MM.1S (cell line): ENCODE measurements at regions not wholly inside any gene's neighbourhood (a gene's known extent, or its start where the extent isn't known, plus 50 kb on each side); places are given as distances from the start of the nearest gene placed in this dataset.

Experiments
- DNase-seq: peaks from one replicate; pipeline ENCODE4 v3.0.0-alpha.2; 2015
- H2AFZ ChIP-seq: fragments of 300-600 bp; sonication (generic); 2 replicates; pipeline ENCODE4 v1.6.0; 2016; ENCODE audit warnings: antibody characterized with exemption, low read length
- H3F3A ChIP-seq: fragments of 300-600 bp; sonication (generic); 2 replicates; pipeline ENCODE4 v1.6.1; 2016; ENCODE audit warnings: mild to moderate bottlenecking, antibody characterized with exemption, low read length, moderate library complexity, mixed read lengths; ENCODE audit not compliant: insufficient read depth
- H3K27ac ChIP-seq: fragments of 300-600 bp; sonication (generic); 2 replicates; pipeline ENCODE4 v1.5.1; 2016; ENCODE audit warnings: mild to moderate bottlenecking, low read length
- H3K27me3 ChIP-seq: fragments of 300-600 bp; sonication (generic); replicated peaks from 2 replicates; pipeline ENCODE4 v1.6.0; 2016; ENCODE audit warnings: low read length; ENCODE audit not compliant: insufficient read depth
- H3K36me3 ChIP-seq: fragments of 300-600 bp; sonication (generic); replicated peaks from 2 replicates; pipeline ENCODE4 v1.6.1; 2016; ENCODE audit warnings: mild to moderate bottlenecking, low read length, mixed read lengths; ENCODE audit not compliant: insufficient read depth
- H3K4me1 ChIP-seq: fragments of 300-600 bp; sonication (generic); 2 replicates; pipeline ENCODE4 v1.6.1; 2016; ENCODE audit warnings: low read length, mixed read lengths
- H3K4me2 ChIP-seq: fragments of 300-600 bp; sonication (generic); 2 replicates; pipeline ENCODE4 v1.6.0; 2016; ENCODE audit warnings: low read depth, low read length
- H3K4me3 ChIP-seq: fragments of 300-600 bp; sonication (generic); 2 replicates; pipeline ENCODE4 v1.5.1; 2016; ENCODE audit warnings: low read length, mixed read lengths
- H3K79me2 ChIP-seq: fragments of 300-600 bp; sonication (generic); 2 replicates; pipeline ENCODE4 v1.6.1; 2016; ENCODE audit warnings: mixed run types, low read length, mixed read lengths
- H3K9ac ChIP-seq: fragments of 300-600 bp; sonication (generic); 2 replicates; pipeline ENCODE4 v1.6.1; 2016; ENCODE audit warnings: low read length, mixed read lengths
- H3K9me2 ChIP-seq: fragments of 300-600 bp; sonication (generic); replicated peaks from 2 replicates; pipeline ENCODE4 v1.6.1; 2016; ENCODE audit warnings: mild to moderate bottlenecking, low read length, mixed read lengths; ENCODE audit not compliant: insufficient read depth
- H3K9me3 ChIP-seq: fragments of 300-600 bp; sonication (generic); replicated peaks from 2 replicates; pipeline ENCODE4 v1.6.1; 2016; ENCODE audit warnings: mild to moderate bottlenecking, low read length, mixed read lengths; ENCODE audit not compliant: insufficient read depth
- H4K20me1 ChIP-seq: fragments of 300-600 bp; sonication (generic); 2 replicates; pipeline ENCODE4 v1.6.1; 2016; ENCODE audit warnings: mild to moderate bottlenecking, low read length, moderate library complexity, mixed read lengths; ENCODE audit not compliant: insufficient read depth
- EZH2 ChIP-seq: fragments of 300-600 bp; sonication (generic); optimal IDR thresholded peaks from 2 replicates; pipeline ENCODE3; 2017; ENCODE audit warnings: low read depth, mild to moderate bottlenecking, antibody characterized with exemption, low read length, mixed read lengths
- EZH2phosphoT487 ChIP-seq: fragments of 300-600 bp; sonication (generic); IDR thresholded peaks from 2 replicates; pipeline ENCODE4 v1.6.1; 2018; ENCODE audit warnings: antibody characterized with exemption, low read length
- TF ChIP-seq, protein P1 (sequence below): fragments of 300-600 bp; sonication (generic); IDR thresholded peaks from 2 replicates; pipeline ENCODE4 v1.5.1; 2016; ENCODE audit warnings: antibody characterized with exemption, low read length, mixed read lengths

DNA sequence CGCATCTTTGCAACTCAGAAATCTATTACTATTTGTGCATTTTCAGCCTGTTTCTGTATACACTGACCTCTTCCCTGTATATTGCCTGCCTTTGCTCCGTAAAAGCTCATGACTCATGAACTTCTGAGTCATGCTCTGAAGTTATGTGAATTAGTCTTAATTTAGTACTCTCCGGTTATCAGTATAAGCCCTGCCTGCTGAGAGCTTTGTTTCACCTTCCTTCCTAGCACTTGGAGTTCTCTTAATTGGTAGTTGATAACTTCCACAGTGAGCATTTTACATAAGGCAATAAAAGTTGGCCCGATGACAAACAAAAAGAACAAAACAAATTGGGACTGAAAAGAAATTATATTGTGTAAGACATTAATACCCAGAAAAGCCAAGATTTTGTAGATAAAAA is 231.4 kb downstream of the GJA1 start:
- H3K4me1 ChIP-seq, result no peaks in the 10 kb centered on the region
- no peak overlapping the region for H3K4me2 ChIP-seq
- H3K27ac ChIP-seq, result no peak overlapping the region
- H3K4me3 ChIP-seq, result no peak overlapping the region
- H3K9me3 ChIP-seq, result no peaks in the 10 kb centered on the region
- no peaks in the 10 kb centered on the region for H3F3A ChIP-seq
- no peak for DNase-seq
- no peak overlapping the region for H3K9ac ChIP-seq
- no peaks in the 10 kb centered on the region for H3K9me2 ChIP-seq
- no peaks in the 10 kb centered on the region for H3K79me2 ChIP-seq
- no peak overlapping the region for H2AFZ ChIP-seq
- H4K20me1 ChIP-seq, result no peaks in the 10 kb centered on the region
- no peaks in the 10 kb centered on the region for H3K36me3 ChIP-seq
- TF ChIP-seq, protein P1, sequence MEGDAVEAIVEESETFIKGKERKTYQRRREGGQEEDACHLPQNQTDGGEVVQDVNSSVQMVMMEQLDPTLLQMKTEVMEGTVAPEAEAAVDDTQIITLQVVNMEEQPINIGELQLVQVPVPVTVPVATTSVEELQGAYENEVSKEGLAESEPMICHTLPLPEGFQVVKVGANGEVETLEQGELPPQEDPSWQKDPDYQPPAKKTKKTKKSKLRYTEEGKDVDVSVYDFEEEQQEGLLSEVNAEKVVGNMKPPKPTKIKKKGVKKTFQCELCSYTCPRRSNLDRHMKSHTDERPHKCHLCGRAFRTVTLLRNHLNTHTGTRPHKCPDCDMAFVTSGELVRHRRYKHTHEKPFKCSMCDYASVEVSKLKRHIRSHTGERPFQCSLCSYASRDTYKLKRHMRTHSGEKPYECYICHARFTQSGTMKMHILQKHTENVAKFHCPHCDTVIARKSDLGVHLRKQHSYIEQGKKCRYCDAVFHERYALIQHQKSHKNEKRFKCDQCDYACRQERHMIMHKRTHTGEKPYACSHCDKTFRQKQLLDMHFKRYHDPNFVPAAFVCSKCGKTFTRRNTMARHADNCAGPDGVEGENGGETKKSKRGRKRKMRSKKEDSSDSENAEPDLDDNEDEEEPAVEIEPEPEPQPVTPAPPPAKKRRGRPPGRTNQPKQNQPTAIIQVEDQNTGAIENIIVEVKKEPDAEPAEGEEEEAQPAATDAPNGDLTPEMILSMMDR, result no peak
- no peak for TF ChIP-seq EZH2phosphoT487
- TF ChIP-seq EZH2, result no peak
- H3K27me3 ChIP-seq, result no peaks in the 10 kb centered on the region

DNA sequence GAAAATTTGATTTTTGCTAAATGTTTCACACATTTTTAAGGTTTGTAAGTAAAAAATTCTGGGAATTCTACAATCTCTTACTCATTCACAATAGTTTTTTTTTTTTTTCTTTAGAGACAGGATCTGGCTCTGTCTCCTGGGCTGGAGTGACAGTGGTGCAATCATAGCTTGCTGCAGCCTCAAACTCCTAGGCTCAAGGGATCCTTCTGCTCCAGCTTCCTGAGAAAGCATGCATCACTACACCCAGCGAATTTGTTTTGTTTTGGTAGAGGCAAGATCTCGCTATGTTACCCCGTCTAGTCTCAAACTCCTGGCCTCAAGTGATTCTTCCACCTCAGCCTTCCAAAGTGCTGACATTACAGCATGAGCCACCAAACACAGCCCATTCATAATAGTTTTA is 232.8 kb downstream of the GJA1 start:
- no peaks in the 10 kb centered on the region for H3K79me2 ChIP-seq
- H3K9ac ChIP-seq, result no peak overlapping the region
- H3K27ac ChIP-seq, result no peak overlapping the region
- H3K4me1 ChIP-seq, result no peaks in the 10 kb centered on the region
- no peaks in the 10 kb centered on the region for H4K20me1 ChIP-seq
- no peak overlapping the region for H2AFZ ChIP-seq
- H3F3A ChIP-seq, result no peaks in the 10 kb centered on the region
- H3K4me2 ChIP-seq, result no peak overlapping the region
- H3K27me3 ChIP-seq, result no peaks in the 10 kb centered on the region
- H3K9me2 ChIP-seq, result no peaks in the 10 kb centered on the region
- no peak for TF ChIP-seq EZH2
- TF ChIP-seq, protein P1, result no peak
- no peak for TF ChIP-seq EZH2phosphoT487
- H3K36me3 ChIP-seq, result no peaks in the 10 kb centered on the region
- no peak overlapping the region for H3K4me3 ChIP-seq
- DNase-seq, result no peak
- no peaks in the 10 kb centered on the region for H3K9me3 ChIP-seq

DNA sequence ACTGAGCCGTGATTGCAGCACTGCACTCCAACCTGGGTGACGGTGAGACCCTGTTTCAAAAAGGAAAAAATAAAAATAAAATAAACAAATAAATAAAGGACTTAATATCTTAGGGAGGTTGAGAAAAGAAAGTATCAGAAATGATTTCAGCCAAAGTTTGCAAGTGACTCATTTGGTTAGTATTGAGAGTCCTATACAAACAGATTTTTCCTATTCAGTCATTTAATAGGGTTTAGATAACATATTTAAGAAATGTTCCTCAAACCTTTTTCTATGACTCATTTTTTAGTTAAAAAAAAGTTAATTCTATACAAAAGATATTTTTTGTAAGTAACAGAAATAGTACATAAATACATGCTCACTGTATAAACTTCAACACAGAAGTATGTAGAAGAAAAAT is 235.1 kb downstream of the GJA1 start:
- Histone ChIP-seq H3F3A (no peaks in the 10 kb centered on the region), H3K9me3 (no peaks in the 10 kb centered on the region), H3K4me1 (no peaks in the 10 kb centered on the region), H4K20me1 (no peaks in the 10 kb centered on the region), H3K79me2 (no peaks in the 10 kb centered on the region), H3K27me3 (no peaks in the 10 kb centered on the region), H3K4me3 (no peak overlapping the region), H3K9me2 (no peaks in the 10 kb centered on the region), H2AFZ (no peak overlapping the region), H3K9ac (no peak overlapping the region), H3K36me3 (no peaks in the 10 kb centered on the region), H3K27ac (no peak overlapping the region), H3K4me2 (no peak overlapping the region)
- DNase-seq, result no peak
- TF ChIP-seq EZH2phosphoT487 (no peak), EZH2 (no peak)
- TF ChIP-seq, protein P1, result no peak
